HepG2 (cell line): ENCODE measurements at regions not wholly inside any gene's neighbourhood (a gene's known extent, or its start where the extent isn't known, plus 50 kb on each side); places are given as distances from the start of the nearest gene placed in this dataset.

ENCODE experiments used
- ATAC-seq: fragments of 200-7000 bp; cut with Tn5 transposase; 3 replicates; pipeline ENCODE4 v1.9.1; 2020; ENCODE audit warnings: mild to moderate bottlenecking, moderate library complexity
- BruUV-seq: library from RNA; stranded (reverse); fragments of 400-500 nt; replicated peaks from 2 replicates; lab custom pipeline; 2021; lab: Mats Ljungman, UMichigan
- CTCF ChIA-PET: fragments of 300-600 bp; formaldehyde crosslinking; extraction: SDS; loops from one replicate; lab custom pipeline; 2021; ENCODE audit warnings: low total read pairs, inconsistent platforms, low intra/inter-chr PET ratio; lab: Yijun Ruan, JAX
- POLR2A ChIA-PET: fragments of 350-600 bp; sonication (Branson Sonifier 250); formaldehyde crosslinking; loops from one replicate; lab custom pipeline; 2020; ENCODE audit warnings: antibody characterized with exemption, inconsistent platforms; lab: Yijun Ruan, JAX
- DNase-seq: peaks from one replicate; pipeline ENCODE4 v3.0.0-alpha.2; 2015; ENCODE audit warnings: low spot score
- FAIRE-seq: peaks from 3 replicates; lab custom pipeline; 2011; peaks lifted over from hg19 to GRCh38; lab: Jason Lieb, UNC
- H2AFZ ChIP-seq: one replicate; pipeline ENCODE4 v1.6.1; 2011; ENCODE audit warnings: low read length, inconsistent platforms
- H3K27ac ChIP-seq: fragments of 300-600 bp; 3 replicates; pipeline ENCODE4 v1.8.0; 2011; ENCODE audit warnings: mixed run types, mild to moderate bottlenecking, mixed read lengths, low read length, inconsistent platforms; ENCODE audit not compliant: insufficient read depth; ENCODE audit errors: extremely low read length
- H3K27me3 ChIP-seq, 2 experiments: fragments of 200-600 bp in 1 of 2; 2 replicates in 1 of 2; 3 replicates in 1 of 2; pipeline versions ENCODE4 v1.6.0 to v1.8.0; 2011; ENCODE audit warnings: low read length in 2 of 2, mild to moderate bottlenecking in 2 of 2, moderate library complexity in 2 of 2, inconsistent platforms in 1 of 2; ENCODE audit not compliant: insufficient read depth in 2 of 2, control insufficient read depth in 1 of 2
- H3K36me3 ChIP-seq, 2 experiments: fragments of 200-600 bp in 1 of 2; replicated peaks in 1 of 2; 2 replicates in 1 of 2; 3 replicates in 1 of 2; pipeline versions ENCODE4 v1.5.1 to v1.8.0; 2011; ENCODE audit warnings: low read length in 2 of 2, inconsistent platforms in 1 of 2; ENCODE audit not compliant: insufficient read depth in 2 of 2, control insufficient read depth in 1 of 2
- H3K4me1 ChIP-seq: 2 replicates; pipeline ENCODE4 v1.5.1; 2012; ENCODE audit warnings: low read length, inconsistent platforms; ENCODE audit not compliant: insufficient read depth
- H3K4me2 ChIP-seq: 2 replicates; pipeline ENCODE4 v1.6.0; 2011; ENCODE audit warnings: low read depth, low read length, inconsistent platforms
- H3K4me3 ChIP-seq, 3 experiments: fragments of 200-600 bp in 1 of 3; sonication (generic), shearing (Covaris generic) in 1 of 3; replicated peaks in 1 of 3; 2 replicates each; pipeline ENCODE4 v1.5.1; 2011 to 2016; ENCODE audit warnings: low read length in 3 of 3, inconsistent platforms in 2 of 3, low read depth in 2 of 3, mild to moderate bottlenecking in 2 of 3, control low read depth in 1 of 3, mixed read lengths in 1 of 3; ENCODE audit not compliant: insufficient read depth in 1 of 3
- H3K79me2 ChIP-seq: one replicate; pipeline ENCODE4 v1.6.1; 2011; ENCODE audit warnings: low read length, inconsistent platforms; ENCODE audit not compliant: insufficient read depth
- H3K9ac ChIP-seq: 2 replicates; pipeline ENCODE4 v1.6.0; 2011; ENCODE audit warnings: mild to moderate bottlenecking, low read depth, low read length, inconsistent platforms; ENCODE audit not compliant: insufficient read depth
- H3K9me3 ChIP-seq: 2 replicates; pipeline ENCODE4 v1.5.1; 2012; ENCODE audit warnings: mild to moderate bottlenecking, low read length
- H4K20me1 ChIP-seq: 2 replicates; pipeline ENCODE4 v1.6.0; 2011; ENCODE audit warnings: inconsistent platforms, mild to moderate bottlenecking, low read length, moderate library complexity; ENCODE audit not compliant: insufficient read depth
- ATF4 ChIP-seq, 2 experiments: fragments of 450-650 bp in 1 of 2; sonication (generic) in 1 of 2; formaldehyde crosslinking; IDR thresholded peaks; 2 replicates each; pipeline versions ENCODE4 v1.5.0 to v1.8.0; 2020 to 2022; ENCODE audit warnings: mild to moderate bottlenecking in 1 of 2, missing genetic modification reagents in 1 of 2
- ELF3 ChIP-seq: IDR thresholded peaks from 2 replicates; pipeline ENCODE4 v1.6.1; 2016; ENCODE audit warnings: missing genetic modification reagents, missing compliant biosample characterization
- FOXA3 ChIP-seq: IDR thresholded peaks from 2 replicates; pipeline ENCODE4 v1.6.1; 2016; ENCODE audit warnings: missing genetic modification reagents, missing compliant biosample characterization
- FOXJ3 ChIP-seq: sonication (generic); formaldehyde crosslinking; IDR thresholded peaks from 2 replicates; pipeline ENCODE4 v1.4.0; 2020; ENCODE audit warnings: missing genetic modification reagents, mild to moderate bottlenecking, borderline replicate concordance
- FOXK1 ChIP-seq: sonication (generic); formaldehyde crosslinking; IDR thresholded peaks from 2 replicates; pipeline ENCODE4 v1.4.0; 2020; ENCODE audit warnings: low read depth, missing genetic modification reagents, borderline replicate concordance
- GFI1 ChIP-seq: sonication (generic); formaldehyde crosslinking; IDR thresholded peaks from 2 replicates; pipeline ENCODE4 v1.5.0; 2020; ENCODE audit warnings: missing genetic modification reagents, mild to moderate bottlenecking, borderline replicate concordance
- HDAC2 ChIP-seq: sonication (generic); formaldehyde crosslinking; IDR thresholded peaks from 2 replicates; pipeline ENCODE4 v1.4.0; 2020; ENCODE audit warnings: missing genetic modification reagents
- HMG20A ChIP-seq: IDR thresholded peaks from 2 replicates; pipeline ENCODE4 v1.6.1; 2016; ENCODE audit warnings: borderline replicate concordance
- HOXA3 ChIP-seq: sonication (generic); formaldehyde crosslinking; IDR thresholded peaks from 2 replicates; pipeline ENCODE4 v1.5.0; 2020; ENCODE audit warnings: missing genetic modification reagents
- LBX2 ChIP-seq: sonication (generic); formaldehyde crosslinking; IDR thresholded peaks from 2 replicates; pipeline ENCODE4 v1.5.0; 2020; ENCODE audit warnings: missing genetic modification reagents, mild to moderate bottlenecking, borderline replicate concordance
- NFIC ChIP-seq: IDR thresholded peaks from 2 replicates; pipeline ENCODE4 v1.6.1; 2012; ENCODE audit warnings: mild to moderate bottlenecking, low read length, inconsistent platforms
- ONECUT2 ChIP-seq: sonication (generic); formaldehyde crosslinking; IDR thresholded peaks from 2 replicates; pipeline ENCODE4 v1.4.0; 2020; ENCODE audit warnings: missing genetic modification reagents
- PITX1 ChIP-seq: sonication (generic); formaldehyde crosslinking; IDR thresholded peaks from 2 replicates; pipeline ENCODE4 v1.5.1; 2020; ENCODE audit warnings: mild to moderate bottlenecking, missing genetic modification reagents
- RXRB ChIP-seq: IDR thresholded peaks from 2 replicates; pipeline ENCODE4 v1.6.1; 2016; ENCODE audit warnings: borderline replicate concordance, missing genetic modification reagents, missing compliant biosample characterization
- SKI ChIP-seq: fragments of 450-650 bp; IDR thresholded peaks from one replicate; pipeline ENCODE4 v1.6.1; 2018; ENCODE audit warnings: mild to moderate bottlenecking; ENCODE audit not compliant: partially characterized antibody
- ZBTB10 ChIP-seq: sonication (generic); formaldehyde crosslinking; IDR thresholded peaks from 2 replicates; pipeline ENCODE4 v1.4.0; 2020; ENCODE audit warnings: missing genetic modification reagents, borderline replicate concordance
- ZNF235 ChIP-seq: sonication (generic); formaldehyde crosslinking; IDR thresholded peaks from 2 replicates; pipeline ENCODE4 v1.8.1; 2023; ENCODE audit warnings: mild to moderate bottlenecking, missing genetic modification reagents, borderline replicate concordance
- ZNF562 ChIP-seq: sonication (generic); formaldehyde crosslinking; IDR thresholded peaks from 2 replicates; pipeline ENCODE4 v1.8.0; 2022; ENCODE audit warnings: missing genetic modification reagents, borderline replicate concordance
- ZNF652 ChIP-seq: IDR thresholded peaks from 2 replicates; pipeline ENCODE4 v1.6.1; 2016; ENCODE audit warnings: low read depth, borderline replicate concordance
- WGBS: methylation state at CpG from one replicate; pipeline ENCODE4 v1.1.6; 2017; ENCODE audit warnings: low lambda C conversion rate; 5-methylcytosine and 5-hydroxymethylcytosine counted together
- in situ Hi-C: cut with HindIII; loops from 2 replicates; pipeline ENCODE4 v1.10.0; 2017; ENCODE audit warnings: low pct_unique_long_range_greater_than_20kb; ENCODE audit not compliant: extremely low pct_ligation_motif_present
- intact Hi-C: fragments of 100-400 bp; cut with micrococcal nuclease; formaldehyde crosslinking; loops from one replicate; pipeline ENCODE4 v1.10.0; 2022; ENCODE audit not compliant: unreplicated experiment
- TF ChIP-seq, protein P1 (sequence below): sonication (generic); formaldehyde crosslinking; IDR thresholded peaks from 2 replicates; pipeline ENCODE4 v1.5.0; 2020; ENCODE audit warnings: mild to moderate bottlenecking, missing genetic modification reagents, borderline replicate concordance

DNA sequence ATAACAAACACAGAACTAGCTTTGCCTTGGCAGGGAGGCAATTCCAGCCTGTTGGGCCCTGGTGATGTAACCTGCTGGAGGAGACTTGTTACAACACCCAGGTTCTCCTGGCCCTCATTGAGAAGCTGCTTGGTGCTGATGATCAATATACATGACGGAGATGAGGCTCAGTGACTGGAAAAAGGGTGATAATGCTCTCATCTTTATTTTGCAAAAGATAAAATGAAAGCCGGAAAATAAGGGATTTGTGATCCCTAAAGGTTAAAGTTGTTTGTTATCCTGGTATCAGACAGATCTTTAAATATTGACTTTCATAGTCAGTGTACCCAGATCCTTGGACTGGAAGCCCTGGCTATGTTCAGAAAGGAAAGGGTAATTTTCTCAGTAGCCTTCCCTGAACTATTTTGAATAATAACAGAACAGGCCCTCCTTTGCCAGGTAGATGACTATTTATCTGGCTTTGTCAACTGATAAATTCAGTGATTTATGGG lies 118.9 kb upstream of the MEIS2 start:
- H3K9me3 ChIP-seq, result no peaks in the 10 kb centered on the region
- in situ Hi-C loops (no loop called here), intact Hi-C loops (no loop called here)
- H2AFZ ChIP-seq, result no peak overlapping the region
- DNase-seq (peak; percentile 48), ATAC-seq (peak; percentile 88), FAIRE-seq (peak; percentile 59)
- ChIA-PET CTCF (no interaction called here), POLR2A (no interaction called here)
- no peak overlapping the region for H3K27ac ChIP-seq
- no peaks in the 10 kb centered on the region for H3K79me2 ChIP-seq
- H3K36me3 ChIP-seq, result no peaks in the 10 kb centered on the region
- peaks cover 26% of the 10 kb centered on the region for H3K4me1 ChIP-seq
- H3K4me2 ChIP-seq, result peak overlapping the region; percentile 29; the same call in 1 of the 2 replicates
- no TSS peak for BruUV-seq
- H3K9ac ChIP-seq, result no peak overlapping the region
- H4K20me1 ChIP-seq, result no peaks in the 10 kb centered on the region
- 0% methylated on average over 2 of the region's 2 CpGs for WGBS
- H3K27me3 ChIP-seq, result no peaks in the 10 kb centered on the region
- H3K4me3 ChIP-seq, result no peak overlapping the region
- TF ChIP-seq ZBTB10 (CRISPR knock-in tag), result no peak
- peak; percentile 79; the same call in 1 of the 2 replicates for TF ChIP-seq FOXA3
- peak in 1 of 2 experiments; percentile 35; a peak in 1 of 4 replicates for TF ChIP-seq ATF4 (CRISPR knock-in tag; IDR thresholded peaks at IDR 0.05)
- TF ChIP-seq, protein P1, sequence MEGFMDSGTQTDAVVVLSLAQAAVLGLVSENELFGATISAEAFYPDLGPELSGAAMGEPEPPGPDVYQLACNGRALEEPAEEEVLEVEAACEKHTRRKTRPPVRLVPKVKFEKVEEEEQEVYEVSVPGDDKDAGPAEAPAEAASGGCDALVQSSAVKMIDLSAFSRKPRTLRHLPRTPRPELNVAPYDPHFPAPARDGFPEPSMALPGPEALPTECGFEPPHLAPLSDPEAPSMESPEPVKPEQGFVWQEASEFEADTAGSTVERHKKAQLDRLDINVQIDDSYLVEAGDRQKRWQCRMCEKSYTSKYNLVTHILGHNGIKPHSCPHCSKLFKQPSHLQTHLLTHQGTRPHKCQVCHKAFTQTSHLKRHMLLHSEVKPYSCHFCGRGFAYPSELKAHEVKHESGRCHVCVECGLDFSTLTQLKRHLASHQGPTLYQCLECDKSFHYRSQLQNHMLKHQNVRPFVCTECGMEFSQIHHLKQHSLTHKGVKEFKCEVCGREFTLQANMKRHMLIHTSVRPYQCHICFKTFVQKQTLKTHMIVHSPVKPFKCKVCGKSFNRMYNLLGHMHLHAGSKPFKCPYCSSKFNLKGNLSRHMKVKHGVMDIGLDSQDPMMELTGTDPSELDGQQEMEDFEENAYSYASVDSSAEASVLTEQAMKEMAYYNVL (CRISPR knock-in tag), result peak; percentile 54; the same call in 1 of the 2 replicates
- peak; percentile 63; the same call in 1 of the 2 replicates for TF ChIP-seq HMG20A (CRISPR knock-in tag)
- peak; percentile 18; the same call in 1 of the 2 replicates for TF ChIP-seq HDAC2 (CRISPR knock-in tag)
- peak; percentile 80; the same call in 1 of the 2 replicates for TF ChIP-seq FOXJ3 (CRISPR knock-in tag)
- TF ChIP-seq ZNF562 (CRISPR knock-in tag), result no peak
- no peak for TF ChIP-seq ZNF235 (CRISPR knock-in tag)
- TF ChIP-seq FOXK1 (CRISPR knock-in tag), result 0 out of 2 replicates have a peak, but pooled peaks have one; percentile 43
- peak; percentile 74 for TF ChIP-seq PITX1
- peak; percentile 64 for TF ChIP-seq GFI1
- TF ChIP-seq ONECUT2 (CRISPR knock-in tag), result peak; percentile 51
- no peak; the same call in 1 of the 2 replicates for TF ChIP-seq ZNF652
- 0 out of 2 replicates have a peak, but pooled peaks have one; percentile 23 for TF ChIP-seq RXRB
- peak; percentile 17 for TF ChIP-seq SKI
- no peak for TF ChIP-seq LBX2 (CRISPR knock-in tag)
- peak; percentile 20; the same call in 1 of the 2 replicates for TF ChIP-seq HOXA3 (CRISPR knock-in tag)
- TF ChIP-seq NFIC, result peak; percentile 21; the same call in 1 of the 2 replicates
- peak; percentile 20; the same call in 1 of the 2 replicates for TF ChIP-seq ELF3 (CRISPR knock-in tag)
